ENCODE measurements at regions not wholly inside any gene's neighbourhood (a gene's known extent, or its start where the extent isn't known, plus 50 kb on each side); places are given as distances from the start of the nearest gene placed in this dataset.

DNA sequence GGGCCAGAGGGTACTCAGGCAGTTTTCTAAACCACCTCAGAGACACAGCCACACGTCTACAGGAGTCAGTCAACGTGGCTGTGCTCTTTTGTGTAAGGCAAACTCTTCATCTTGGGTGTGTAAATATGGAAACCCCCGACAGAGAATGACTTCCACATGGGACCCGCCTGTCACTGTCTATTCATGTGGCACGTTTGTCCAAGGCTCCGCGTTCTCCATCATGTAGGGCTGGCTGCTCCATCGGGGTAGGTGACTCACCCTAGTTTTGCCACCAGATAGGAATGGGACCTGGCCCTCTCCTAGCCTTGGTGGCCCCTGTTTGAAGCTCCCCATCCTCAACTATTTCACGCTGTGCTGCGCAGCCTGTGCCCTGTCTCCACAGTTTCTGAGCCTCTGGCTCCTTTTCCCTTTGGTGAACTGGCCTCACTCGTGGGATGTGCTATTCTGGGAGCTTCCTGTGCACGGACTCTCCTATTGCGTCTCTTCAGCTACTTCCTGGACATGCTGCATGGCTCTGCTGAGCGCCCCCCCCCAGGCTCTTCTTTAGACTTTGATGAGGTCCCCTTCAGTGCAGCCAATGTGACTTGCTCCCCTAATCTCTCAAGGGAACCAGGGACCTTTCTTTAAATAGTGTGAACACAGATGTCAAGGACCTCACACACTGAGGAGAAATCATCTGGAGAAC lies 143.2 kb upstream of the PDE10A start:
- H3K9ac ChIP-seq (ENCODE audit: low read length): no peak overlapping the region
- peaks cover 0 to 6% (median 2%) of the 10 kb centered on the region in 4 experiments for H3K27me3 ChIP-seq (replicated peaks in 1 of 4; ENCODE audit: control extremely low read depth in 1 of 4, control insufficient read depth in 3 of 4, insufficient read depth in 4 of 4, low read length in 3 of 4)
- no peaks in the 10 kb centered on the region for H4K20me1 ChIP-seq (ENCODE audit: control insufficient read depth, insufficient read depth, low read length, poor library complexity, severe bottlenecking)
- DNase-seq: no peak
- TF ChIP-seq EZH2 (IDR thresholded peaks at IDR 0.05; ENCODE audit: borderline replicate concordance, insufficient read depth, low read depth, low read length, poor library complexity, severe bottlenecking): no peak
- TF ChIP-seq, protein P1, sequence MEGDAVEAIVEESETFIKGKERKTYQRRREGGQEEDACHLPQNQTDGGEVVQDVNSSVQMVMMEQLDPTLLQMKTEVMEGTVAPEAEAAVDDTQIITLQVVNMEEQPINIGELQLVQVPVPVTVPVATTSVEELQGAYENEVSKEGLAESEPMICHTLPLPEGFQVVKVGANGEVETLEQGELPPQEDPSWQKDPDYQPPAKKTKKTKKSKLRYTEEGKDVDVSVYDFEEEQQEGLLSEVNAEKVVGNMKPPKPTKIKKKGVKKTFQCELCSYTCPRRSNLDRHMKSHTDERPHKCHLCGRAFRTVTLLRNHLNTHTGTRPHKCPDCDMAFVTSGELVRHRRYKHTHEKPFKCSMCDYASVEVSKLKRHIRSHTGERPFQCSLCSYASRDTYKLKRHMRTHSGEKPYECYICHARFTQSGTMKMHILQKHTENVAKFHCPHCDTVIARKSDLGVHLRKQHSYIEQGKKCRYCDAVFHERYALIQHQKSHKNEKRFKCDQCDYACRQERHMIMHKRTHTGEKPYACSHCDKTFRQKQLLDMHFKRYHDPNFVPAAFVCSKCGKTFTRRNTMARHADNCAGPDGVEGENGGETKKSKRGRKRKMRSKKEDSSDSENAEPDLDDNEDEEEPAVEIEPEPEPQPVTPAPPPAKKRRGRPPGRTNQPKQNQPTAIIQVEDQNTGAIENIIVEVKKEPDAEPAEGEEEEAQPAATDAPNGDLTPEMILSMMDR (IDR thresholded peaks at IDR 0.05): no peak
- H3K4me3 ChIP-seq (ENCODE audit: control extremely low read depth in 1 of 5, extremely low read depth in 1 of 5, insufficient read depth in 1 of 5, low read depth in 2 of 5, low read length in 4 of 5): no peak overlapping the region
- no peaks in the 10 kb centered on the region for H3K36me3 ChIP-seq (replicated peaks in 1 of 2; ENCODE audit: control extremely low read depth in 1 of 2, control insufficient read depth in 1 of 2, extremely low read depth in 1 of 2, insufficient read depth in 2 of 2, low read length in 1 of 2)
- no peaks in the 10 kb centered on the region for H3K79me2 ChIP-seq (ENCODE audit: control insufficient read depth, insufficient read depth, low read length)
- H3K9me3 ChIP-seq (ENCODE audit: control extremely low read depth in 1 of 3, control insufficient read depth in 2 of 3, insufficient read depth in 1 of 3, low read length in 2 of 3): peaks cover 0 to 17% (median 7%) of the 10 kb centered on the region in 3 donors
- intact Hi-C loops (cut with micrococcal nuclease): no loop called here
- H3K27ac Mint-ChIP-seq: no peak overlapping the region
- H3K27me3 Mint-ChIP-seq: peaks cover 26% of the 10 kb centered on the region
- no peaks in the 10 kb centered on the region for H3K4me1 ChIP-seq (ENCODE audit: control insufficient read depth in 2 of 2, insufficient read depth in 2 of 2, low read length in 2 of 2)
- H3K9me3 Mint-ChIP-seq (ENCODE audit: insufficient read depth): peaks cover 7% of the 10 kb centered on the region
- H3K4me1 Mint-ChIP-seq: no peaks in the 10 kb centered on the region
- no peak overlapping the region for H2AFZ ChIP-seq (ENCODE audit: insufficient read depth, low read depth, low read length, poor library complexity, severe bottlenecking)
- no peak overlapping the region for H3K27ac ChIP-seq (ENCODE audit: low read length in 2 of 2)
- ChIA-PET CTCF (interaction anchor here (1.0 kb wide), 1 partner anchor 30 kb away, joined by 3 read pairs; no protein-coding TSS in a partner anchor), POLR2A (no interaction called here)
- WGBS (ENCODE audit: insufficient coverage): 70% methylated on average over 12 of the region's 14 CpGs
- no peak overlapping the region for H3K4me2 ChIP-seq (replicated peaks; ENCODE audit: low read depth, low read length, poor library complexity, severe bottlenecking)
- no peak overlapping the region for H3K4me3 Mint-ChIP-seq
- no peak for ATAC-seq (ENCODE audit: low read depth)

DNA sequence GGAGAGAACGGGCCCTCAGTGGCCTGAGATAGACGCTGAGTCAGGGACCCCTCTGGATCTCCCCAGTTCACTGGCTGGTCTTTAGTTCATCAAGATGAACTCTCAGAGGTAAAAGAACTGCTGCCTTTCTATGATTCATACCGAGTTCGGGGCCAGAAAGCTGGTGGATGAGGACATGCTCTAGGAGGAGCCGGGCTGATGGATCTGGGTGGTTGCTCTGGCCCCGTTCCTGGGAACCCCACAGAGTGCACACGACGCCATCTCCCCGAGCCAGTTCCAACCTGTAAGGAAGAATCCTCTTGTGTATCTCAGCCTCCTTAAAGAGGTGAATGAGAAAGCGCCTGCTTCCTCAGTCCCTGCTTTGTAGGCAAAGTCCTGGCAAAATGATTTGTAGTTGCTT lies 142.6 kb upstream of the PDE10A start:
- Mint-ChIP-seq H3K4me3 (no peak overlapping the region), H3K9me3 (ENCODE audit: insufficient read depth) (peaks cover 5% of the 10 kb centered on the region), H3K27me3 (peaks cover 25% of the 10 kb centered on the region), H3K4me1 (no peaks in the 10 kb centered on the region), H3K27ac (no peak overlapping the region)
- H3K9ac ChIP-seq (ENCODE audit: low read length): no peak overlapping the region
- DNase-seq: no peak
- TF ChIP-seq EZH2 (IDR thresholded peaks at IDR 0.05; ENCODE audit: borderline replicate concordance, insufficient read depth, low read depth, low read length, poor library complexity, severe bottlenecking): no peak
- TF ChIP-seq, protein P1 (IDR thresholded peaks at IDR 0.05): no peak
- CTCF ChIA-PET: interaction anchor here (1.0 kb wide), 1 partner anchor 30 kb away, joined by 3 read pairs; no protein-coding TSS in a partner anchor
- no peak overlapping the region for H3K4me3 ChIP-seq (ENCODE audit: control extremely low read depth in 1 of 5, extremely low read depth in 1 of 5, insufficient read depth in 1 of 5, low read depth in 2 of 5, low read length in 4 of 5)
- intact Hi-C loops (cut with micrococcal nuclease): no loop called here
- no peaks in the 10 kb centered on the region for H3K36me3 ChIP-seq (replicated peaks in 1 of 2; ENCODE audit: control extremely low read depth in 1 of 2, control insufficient read depth in 1 of 2, extremely low read depth in 1 of 2, insufficient read depth in 2 of 2, low read length in 1 of 2)
- no peak overlapping the region for H3K4me2 ChIP-seq (replicated peaks; ENCODE audit: low read depth, low read length, poor library complexity, severe bottlenecking)
- peaks cover 0 to 17% (median 7%) of the 10 kb centered on the region in 3 donors for H3K9me3 ChIP-seq (ENCODE audit: control extremely low read depth in 1 of 3, control insufficient read depth in 2 of 3, insufficient read depth in 1 of 3, low read length in 2 of 3)
- peaks cover 0 to 6% (median 2%) of the 10 kb centered on the region in 4 experiments for H3K27me3 ChIP-seq (replicated peaks in 1 of 4; ENCODE audit: control extremely low read depth in 1 of 4, control insufficient read depth in 3 of 4, insufficient read depth in 4 of 4, low read length in 3 of 4)
- no peak overlapping the region for H2AFZ ChIP-seq (ENCODE audit: insufficient read depth, low read depth, low read length, poor library complexity, severe bottlenecking)
- 80% methylated on average over 9 of the region's 10 CpGs for WGBS (ENCODE audit: insufficient coverage)
- ATAC-seq (ENCODE audit: low read depth): no peak
- no peak overlapping the region for H3K27ac ChIP-seq (ENCODE audit: low read length in 2 of 2)
- no peaks in the 10 kb centered on the region for H3K4me1 ChIP-seq (ENCODE audit: control insufficient read depth in 2 of 2, insufficient read depth in 2 of 2, low read length in 2 of 2)
- H4K20me1 ChIP-seq (ENCODE audit: control insufficient read depth, insufficient read depth, low read length, poor library complexity, severe bottlenecking): no peaks in the 10 kb centered on the region
- H3K79me2 ChIP-seq (ENCODE audit: control insufficient read depth, insufficient read depth, low read length): no peaks in the 10 kb centered on the region
- POLR2A ChIA-PET: no interaction called here

Data from B cell (primary cell).